GM23338 (cell line): ENCODE measurements at regions not wholly inside any gene's neighbourhood (a gene's known extent, or its start where the extent isn't known, plus 50 kb on each side); places are given as distances from the start of the nearest gene placed in this dataset.

Experiments used
- ATAC-seq: fragments of 200-7000 bp; cut with Tn5 transposase; 3 replicates; pipeline ENCODE4 v1.9.1; 2020
- DNase-seq: peaks from one replicate; pipeline ENCODE4 v3.0.0-alpha.2; 2015; ENCODE audit warnings: low spot score
- H2AFZ ChIP-seq: fragments of 200-600 bp; sonication (generic); 2 replicates; pipeline ENCODE4 v1.8.0; 2016; ENCODE audit warnings: antibody characterized with exemption, mild to moderate bottlenecking, moderate library complexity
- H3F3A ChIP-seq: fragments of 200-600 bp; sonication (generic); replicated peaks from 2 replicates; pipeline ENCODE4 v1.8.0; 2017; ENCODE audit warnings: antibody characterized with exemption, mixed run types, low read depth
- H3K27ac ChIP-seq: fragments of 200-600 bp; sonication (generic); 2 replicates; pipeline ENCODE4 v1.6.1; 2016; ENCODE audit warnings: low read depth
- H3K27me3 ChIP-seq: fragments of 200-600 bp; sonication (generic); 2 replicates; pipeline ENCODE4 v1.8.0; 2016; ENCODE audit warnings: mild to moderate bottlenecking, mixed run types, moderate library complexity; ENCODE audit not compliant: insufficient read depth
- H3K36me3 ChIP-seq: fragments of 200-600 bp; sonication (generic); 2 replicates; pipeline ENCODE4 v1.8.0; 2016; ENCODE audit warnings: mild to moderate bottlenecking; ENCODE audit not compliant: insufficient read depth
- H3K4me1 ChIP-seq: fragments of 200-600 bp; sonication (generic); 2 replicates; pipeline ENCODE4 v1.8.0; 2016; ENCODE audit warnings: mild to moderate bottlenecking, moderate library complexity; ENCODE audit not compliant: insufficient read depth
- H3K4me2 ChIP-seq: fragments of 200-600 bp; sonication (generic); 2 replicates; pipeline ENCODE4 v1.7.1; 2017; ENCODE audit warnings: mixed run types
- H3K4me3 ChIP-seq: fragments of 200-600 bp; sonication (generic); 2 replicates; pipeline ENCODE4 v1.6.1; 2016; ENCODE audit warnings: mixed run types
- H3K79me2 ChIP-seq: fragments of 200-600 bp; sonication (generic); replicated peaks from 2 replicates; pipeline ENCODE4 v1.8.0; 2017; ENCODE audit warnings: mild to moderate bottlenecking; ENCODE audit not compliant: insufficient read depth
- H3K9me2 ChIP-seq: fragments of 200-600 bp; sonication (generic); 2 replicates; pipeline ENCODE4 v1.8.0; 2017; ENCODE audit not compliant: insufficient read depth
- H4K20me1 ChIP-seq: fragments of 200-600 bp; sonication (generic); replicated peaks from 2 replicates; pipeline ENCODE4 v1.8.0; 2017; ENCODE audit warnings: mild to moderate bottlenecking; ENCODE audit not compliant: insufficient read depth
- H3K27ac Mint-ChIP-seq: 2 replicates; pipeline ENCODE4 v1.8.0; 2020; ENCODE audit warnings: inconsistent platforms, mild to moderate bottlenecking, moderate library complexity, mixed read lengths
- H3K27me3 Mint-ChIP-seq: 3 replicates; pipeline ENCODE4 v1.8.0; 2022; ENCODE audit warnings: low read depth, mild to moderate bottlenecking, moderate library complexity, mixed read lengths, inconsistent platforms; ENCODE audit not compliant: insufficient read depth, poor library complexity
- H3K36me3 Mint-ChIP-seq: 3 replicates; pipeline ENCODE4 v1.8.0; 2021; ENCODE audit warnings: low read depth, mild to moderate bottlenecking, inconsistent platforms, moderate library complexity, mixed read lengths
- H3K4me1 Mint-ChIP-seq: 3 replicates; pipeline ENCODE4 v1.8.0; 2020; ENCODE audit warnings: mild to moderate bottlenecking, inconsistent platforms, mixed read lengths
- H3K4me3 Mint-ChIP-seq: 3 replicates; pipeline ENCODE4 v1.8.0; 2021; ENCODE audit warnings: moderate library complexity, mild to moderate bottlenecking, inconsistent platforms, mixed read lengths
- H3K9me3 Mint-ChIP-seq: 3 replicates; pipeline ENCODE4 v1.8.0; 2020; ENCODE audit warnings: moderate library complexity, mild to moderate bottlenecking, inconsistent platforms, mixed read lengths
- EZH2 ChIP-seq: fragments of 200-600 bp; sonication (generic); IDR thresholded peaks from one replicate; pipeline ENCODE4 v1.8.0; 2017; ENCODE audit warnings: antibody characterized with exemption, mild to moderate bottlenecking, low read depth; ENCODE audit not compliant: unreplicated experiment
- JUNB ChIP-seq: IDR thresholded peaks from one replicate; pipeline ENCODE4 v1.6.1; 2016; ENCODE audit warnings: antibody characterized with exemption; ENCODE audit not compliant: unreplicated experiment
- NANOG ChIP-seq: IDR thresholded peaks from 2 replicates; pipeline ENCODE4 v1.6.1; 2016; ENCODE audit warnings: antibody characterized with exemption, borderline replicate concordance
- POLR2AphosphoS5 ChIP-seq: IDR thresholded peaks from 2 replicates; pipeline ENCODE4 v1.6.1; 2016; ENCODE audit warnings: antibody characterized with exemption, low read depth
- STAT1 ChIP-seq: IDR thresholded peaks from one replicate; pipeline ENCODE4 v1.6.1; 2016; ENCODE audit warnings: antibody characterized with exemption; ENCODE audit not compliant: unreplicated experiment
- ZNF114 ChIP-seq: fragments of 250-450 bp; sonication (Bioruptor Pico); IDR thresholded peaks from 2 replicates; pipeline ENCODE4 v1.5.0; 2020; ENCODE audit warnings: mild to moderate bottlenecking, moderate library complexity
- TF ChIP-seq, protein P1 (sequence below): IDR thresholded peaks from one replicate; pipeline ENCODE4 v1.6.1; 2018; ENCODE audit warnings: antibody characterized with exemption; ENCODE audit not compliant: unreplicated experiment
- TF ChIP-seq, protein P2 (sequence below): IDR thresholded peaks from 2 replicates; pipeline ENCODE4 v1.6.1; 2016; ENCODE audit warnings: antibody characterized with exemption
- TF ChIP-seq, protein P3 (sequence below), 2 experiments: fragments of 200-600 bp in 1 of 2; sonication (generic) in 1 of 2; conservative IDR thresholded peaks; 2 replicates each; pipeline versions ENCODE4 v1.5.1 to v1.6.1; 2016 to 2017; ENCODE audit warnings: antibody characterized with exemption in 2 of 2, low read depth in 2 of 2, mild to moderate bottlenecking in 2 of 2, moderate library complexity in 1 of 2

DNA sequence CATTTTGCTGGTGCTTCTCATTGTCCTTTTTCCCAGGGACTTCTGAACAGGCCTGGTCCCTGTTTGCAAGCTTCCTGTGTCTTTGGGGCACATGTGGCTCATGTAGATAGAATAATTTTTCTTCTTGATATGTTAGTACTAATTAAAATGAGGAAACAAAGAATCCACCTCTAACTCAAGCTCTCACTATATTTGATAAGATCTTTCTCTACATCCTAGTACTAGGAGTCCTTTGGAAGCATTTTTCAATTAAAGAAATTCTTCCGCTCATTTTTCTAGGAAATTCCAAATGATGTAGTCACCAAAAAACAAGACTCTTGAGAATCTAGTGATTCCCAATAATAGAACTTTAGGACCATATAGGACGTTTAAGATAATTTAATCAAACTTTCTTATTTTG, 165.3 kb downstream of the SEC61B start:
- Histone ChIP-seq H3K4me3 (no peak overlapping the region), H3K27ac (no peak overlapping the region), H3K27me3 (no peaks in the 10 kb centered on the region), H3K9me2 (no peaks in the 10 kb centered on the region; the same call in 1 of the 2 replicates), H3K4me2 (no peak overlapping the region), H3K36me3 (no peaks in the 10 kb centered on the region; the same call in 1 of the 2 replicates), H2AFZ (no peak overlapping the region), H4K20me1 (no peaks in the 10 kb centered on the region), H3K79me2 (no peaks in the 10 kb centered on the region), H3F3A (no peaks in the 10 kb centered on the region), H3K4me1 (no peaks in the 10 kb centered on the region)
- H3K27ac Mint-ChIP-seq = no peak overlapping the region
- no peaks in the 10 kb centered on the region for H3K27me3 Mint-ChIP-seq
- ATAC-seq (no peak), DNase-seq (no peak)
- H3K9me3 Mint-ChIP-seq = no peaks in the 10 kb centered on the region
- no peaks in the 10 kb centered on the region; the same call in 2 of the 3 replicates for H3K4me1 Mint-ChIP-seq
- TF ChIP-seq, protein P1, sequence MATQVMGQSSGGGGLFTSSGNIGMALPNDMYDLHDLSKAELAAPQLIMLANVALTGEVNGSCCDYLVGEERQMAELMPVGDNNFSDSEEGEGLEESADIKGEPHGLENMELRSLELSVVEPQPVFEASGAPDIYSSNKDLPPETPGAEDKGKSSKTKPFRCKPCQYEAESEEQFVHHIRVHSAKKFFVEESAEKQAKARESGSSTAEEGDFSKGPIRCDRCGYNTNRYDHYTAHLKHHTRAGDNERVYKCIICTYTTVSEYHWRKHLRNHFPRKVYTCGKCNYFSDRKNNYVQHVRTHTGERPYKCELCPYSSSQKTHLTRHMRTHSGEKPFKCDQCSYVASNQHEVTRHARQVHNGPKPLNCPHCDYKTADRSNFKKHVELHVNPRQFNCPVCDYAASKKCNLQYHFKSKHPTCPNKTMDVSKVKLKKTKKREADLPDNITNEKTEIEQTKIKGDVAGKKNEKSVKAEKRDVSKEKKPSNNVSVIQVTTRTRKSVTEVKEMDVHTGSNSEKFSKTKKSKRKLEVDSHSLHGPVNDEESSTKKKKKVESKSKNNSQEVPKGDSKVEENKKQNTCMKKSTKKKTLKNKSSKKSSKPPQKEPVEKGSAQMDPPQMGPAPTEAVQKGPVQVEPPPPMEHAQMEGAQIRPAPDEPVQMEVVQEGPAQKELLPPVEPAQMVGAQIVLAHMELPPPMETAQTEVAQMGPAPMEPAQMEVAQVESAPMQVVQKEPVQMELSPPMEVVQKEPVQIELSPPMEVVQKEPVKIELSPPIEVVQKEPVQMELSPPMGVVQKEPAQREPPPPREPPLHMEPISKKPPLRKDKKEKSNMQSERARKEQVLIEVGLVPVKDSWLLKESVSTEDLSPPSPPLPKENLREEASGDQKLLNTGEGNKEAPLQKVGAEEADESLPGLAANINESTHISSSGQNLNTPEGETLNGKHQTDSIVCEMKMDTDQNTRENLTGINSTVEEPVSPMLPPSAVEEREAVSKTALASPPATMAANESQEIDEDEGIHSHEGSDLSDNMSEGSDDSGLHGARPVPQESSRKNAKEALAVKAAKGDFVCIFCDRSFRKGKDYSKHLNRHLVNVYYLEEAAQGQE = no peak
- TF ChIP-seq JUNB = no peak
- TF ChIP-seq ZNF114 = no peak
- TF ChIP-seq, protein P2, sequence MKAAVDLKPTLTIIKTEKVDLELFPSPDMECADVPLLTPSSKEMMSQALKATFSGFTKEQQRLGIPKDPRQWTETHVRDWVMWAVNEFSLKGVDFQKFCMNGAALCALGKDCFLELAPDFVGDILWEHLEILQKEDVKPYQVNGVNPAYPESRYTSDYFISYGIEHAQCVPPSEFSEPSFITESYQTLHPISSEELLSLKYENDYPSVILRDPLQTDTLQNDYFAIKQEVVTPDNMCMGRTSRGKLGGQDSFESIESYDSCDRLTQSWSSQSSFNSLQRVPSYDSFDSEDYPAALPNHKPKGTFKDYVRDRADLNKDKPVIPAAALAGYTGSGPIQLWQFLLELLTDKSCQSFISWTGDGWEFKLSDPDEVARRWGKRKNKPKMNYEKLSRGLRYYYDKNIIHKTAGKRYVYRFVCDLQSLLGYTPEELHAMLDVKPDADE = no peak
- TF ChIP-seq, protein P3, sequence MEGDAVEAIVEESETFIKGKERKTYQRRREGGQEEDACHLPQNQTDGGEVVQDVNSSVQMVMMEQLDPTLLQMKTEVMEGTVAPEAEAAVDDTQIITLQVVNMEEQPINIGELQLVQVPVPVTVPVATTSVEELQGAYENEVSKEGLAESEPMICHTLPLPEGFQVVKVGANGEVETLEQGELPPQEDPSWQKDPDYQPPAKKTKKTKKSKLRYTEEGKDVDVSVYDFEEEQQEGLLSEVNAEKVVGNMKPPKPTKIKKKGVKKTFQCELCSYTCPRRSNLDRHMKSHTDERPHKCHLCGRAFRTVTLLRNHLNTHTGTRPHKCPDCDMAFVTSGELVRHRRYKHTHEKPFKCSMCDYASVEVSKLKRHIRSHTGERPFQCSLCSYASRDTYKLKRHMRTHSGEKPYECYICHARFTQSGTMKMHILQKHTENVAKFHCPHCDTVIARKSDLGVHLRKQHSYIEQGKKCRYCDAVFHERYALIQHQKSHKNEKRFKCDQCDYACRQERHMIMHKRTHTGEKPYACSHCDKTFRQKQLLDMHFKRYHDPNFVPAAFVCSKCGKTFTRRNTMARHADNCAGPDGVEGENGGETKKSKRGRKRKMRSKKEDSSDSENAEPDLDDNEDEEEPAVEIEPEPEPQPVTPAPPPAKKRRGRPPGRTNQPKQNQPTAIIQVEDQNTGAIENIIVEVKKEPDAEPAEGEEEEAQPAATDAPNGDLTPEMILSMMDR (conservative IDR thresholded peaks at IDR 0.05; ENCODE audit: low read depth in 2 of 2) = no peak
- no peak for TF ChIP-seq POLR2AphosphoS5
- TF ChIP-seq NANOG = no peak
- no peak for TF ChIP-seq STAT1
- TF ChIP-seq EZH2 = no peak
- no peaks in the 10 kb centered on the region for H3K36me3 Mint-ChIP-seq
- no peak overlapping the region for H3K4me3 Mint-ChIP-seq
